ENCODE measurements at regions not wholly inside any gene's neighbourhood (a gene's known extent, or its start where the extent isn't known, plus 50 kb on each side); places are given as distances from the start of the nearest gene placed in this dataset.

DNA sequence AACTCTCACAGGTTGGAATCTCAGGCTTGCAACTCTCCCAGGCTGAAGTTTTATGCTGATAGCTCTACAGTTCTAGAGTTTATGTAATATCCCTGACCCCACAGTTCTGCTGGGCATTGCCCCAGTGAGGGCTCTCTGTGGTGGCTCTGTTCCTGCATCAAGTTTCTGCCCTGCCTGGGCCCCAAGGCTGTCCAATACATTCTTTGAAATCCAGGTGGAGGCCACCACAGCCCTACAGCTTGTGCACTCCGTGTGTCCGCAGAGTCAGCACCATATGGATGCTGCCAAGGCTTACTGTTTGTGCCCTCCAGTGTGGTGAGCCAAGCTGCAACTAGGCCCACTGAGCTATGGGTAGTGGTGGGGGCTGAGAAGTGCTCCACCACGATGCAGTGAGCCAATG is 1141.2 kb upstream of the EPHA6 start:
- TF ChIP-seq CTCF (IDR thresholded peaks at IDR 0.05; ENCODE audit: borderline replicate concordance, extremely low read depth, low read length, poor library complexity, severe bottlenecking) (no peak), EZH2 (IDR thresholded peaks at IDR 0.05; ENCODE audit: borderline replicate concordance, low read depth, low read length, severe bottlenecking) (no peak)

Data from DND-41 (cell line).